Neural cell (in vitro differentiated cells): ENCODE measurements at regions not wholly inside any gene's neighbourhood (a gene's known extent, or its start where the extent isn't known, plus 50 kb on each side); places are given as distances from the start of the nearest gene placed in this dataset.

Source experiments
- H2AFZ ChIP-seq: fragments of 200-600, 300-800 bp; sonication (generic), shearing (Covaris generic); 2 replicates; pipeline ENCODE4 v1.6.0; 2014; ENCODE audit warnings: low read depth, mild to moderate bottlenecking, antibody characterized with exemption, low read length, moderate library complexity
- H3F3A ChIP-seq: fragments of 200-600 bp; shearing (Covaris generic); 2 replicates; pipeline ENCODE4 v1.6.1; 2016; ENCODE audit warnings: mild to moderate bottlenecking, moderate library complexity, mixed read lengths, antibody characterized with exemption, low read length; ENCODE audit not compliant: insufficient read depth, poor library complexity, severe bottlenecking
- H3K27ac ChIP-seq: fragments of 200-600, 300-800 bp; sonication (generic), shearing (Covaris generic); 2 replicates; pipeline ENCODE4 v1.5.1; 2014; ENCODE audit warnings: mild to moderate bottlenecking, low read length, moderate library complexity
- H3K27me3 ChIP-seq: fragments of 300-800, 200-600 bp; sonication (generic), shearing (Covaris generic); 2 replicates; pipeline ENCODE4 v1.6.0; 2014; ENCODE audit warnings: mild to moderate bottlenecking, low read depth, low read length, moderate library complexity; ENCODE audit not compliant: insufficient read depth
- H3K36me3 ChIP-seq: fragments of 300-800, 200-600 bp; sonication (generic), shearing (Covaris generic); 2 replicates; pipeline ENCODE4 v1.5.1; 2014; ENCODE audit warnings: mild to moderate bottlenecking, antibody characterized with exemption, low read length, moderate library complexity; ENCODE audit not compliant: insufficient read depth
- H3K4me2 ChIP-seq: fragments of 300-800, 200-600 bp; sonication (generic), shearing (Covaris generic); 2 replicates; pipeline ENCODE4 v1.6.0; 2014; ENCODE audit warnings: mild to moderate bottlenecking, low read length
- H3K4me3 ChIP-seq: fragments of 300-800, 200-600 bp; sonication (generic), shearing (Covaris generic); 2 replicates; pipeline ENCODE4 v1.5.1; 2014; ENCODE audit warnings: mild to moderate bottlenecking, low read length, moderate library complexity
- H3K79me2 ChIP-seq: fragments of 200-600 bp; shearing (Covaris generic); replicated peaks from 2 replicates; pipeline ENCODE4 v1.6.0; 2014; ENCODE audit warnings: mild to moderate bottlenecking, low read length, moderate library complexity; ENCODE audit not compliant: insufficient read depth
- H3K9ac ChIP-seq: fragments of 300-800, 200-600 bp; sonication (generic), shearing (Covaris generic); 2 replicates; pipeline ENCODE4 v1.6.1; 2016; ENCODE audit warnings: mild to moderate bottlenecking, low read length, mixed read lengths
- H3K9me2 ChIP-seq: fragments of 200-600 bp; shearing (Covaris generic); 2 replicates; pipeline ENCODE4 v1.6.1; 2016; ENCODE audit warnings: mild to moderate bottlenecking, low read length, mixed read lengths; ENCODE audit not compliant: insufficient read depth
- H3K9me3 ChIP-seq: fragments of 200-600, 300-800 bp; sonication (generic), shearing (Covaris generic); 2 replicates; pipeline ENCODE4 v1.6.1; 2016; ENCODE audit warnings: mild to moderate bottlenecking, mixed run types, low read length, moderate library complexity, mixed read lengths
- H4K20me1 ChIP-seq: fragments of 200-600 bp; shearing (Covaris generic); 2 replicates; pipeline ENCODE4 v1.6.1; 2016; ENCODE audit warnings: mild to moderate bottlenecking, mixed run types; ENCODE audit not compliant: insufficient read depth
- CTCF ChIP-seq: fragments of 450-650 bp; IDR thresholded peaks from 2 replicates; pipeline ENCODE4 v1.5.1; 2014; ENCODE audit warnings: antibody characterized with exemption, mild to moderate bottlenecking, moderate library complexity; ENCODE audit not compliant: poor library complexity, severe bottlenecking
- EP300 ChIP-seq: fragments of 450-650 bp; conservative IDR thresholded peaks from 2 replicates; pipeline ENCODE4 v1.6.1; 2014; ENCODE audit warnings: antibody characterized with exemption, mild to moderate bottlenecking, moderate library complexity; ENCODE audit not compliant: poor library complexity, severe bottlenecking
- EZH2 ChIP-seq: fragments of 200-600, 300-800 bp; shearing (Covaris generic), sonication (generic); IDR thresholded peaks from 2 replicates; pipeline ENCODE4 v1.6.1; 2014; ENCODE audit warnings: antibody characterized with exemption, low read length, borderline replicate concordance, mild to moderate bottlenecking; ENCODE audit not compliant: insufficient read depth, poor library complexity, severe bottlenecking
- MXI1 ChIP-seq: fragments of 450-650 bp; conservative IDR thresholded peaks from 2 replicates; pipeline ENCODE4 v1.6.1; 2014; ENCODE audit warnings: antibody characterized with exemption, mild to moderate bottlenecking; ENCODE audit not compliant: poor library complexity, severe bottlenecking
- POLR2AphosphoS5 ChIP-seq: IDR thresholded peaks from 2 replicates; pipeline ENCODE4 v1.6.1; 2012
- RAD21 ChIP-seq: fragments of 450-650 bp; conservative IDR thresholded peaks from 2 replicates; pipeline ENCODE4 v1.6.1; 2014; ENCODE audit warnings: antibody characterized with exemption, mild to moderate bottlenecking, moderate library complexity
- REST ChIP-seq: IDR thresholded peaks from 2 replicates; pipeline ENCODE4 v1.6.1; 2012; ENCODE audit warnings: borderline replicate concordance
- SMC3 ChIP-seq: fragments of 450-650 bp; conservative IDR thresholded peaks from 2 replicates; pipeline ENCODE4 v1.6.1; 2014; ENCODE audit warnings: antibody characterized with exemption, mild to moderate bottlenecking, moderate library complexity; ENCODE audit not compliant: poor library complexity
- TAF1 ChIP-seq: IDR thresholded peaks from 2 replicates; pipeline ENCODE4 v1.6.1; 2012; ENCODE audit warnings: low read depth

GRCh38 chr4:66633477-66633876 lies 911.8 kb downstream of the CENPC start:
- no peak overlapping the region for H2AFZ ChIP-seq
- H3K4me3 ChIP-seq = no peak overlapping the region
- H3K27me3 ChIP-seq = no peaks in the 10 kb centered on the region
- H3F3A ChIP-seq = no peaks in the 10 kb centered on the region
- H3K36me3 ChIP-seq = no peaks in the 10 kb centered on the region
- no peak overlapping the region for H3K27ac ChIP-seq
- no peaks in the 10 kb centered on the region for H3K79me2 ChIP-seq
- H3K9me2 ChIP-seq = no peaks in the 10 kb centered on the region
- no peak for TF ChIP-seq EZH2
- no peak for TF ChIP-seq TAF1
- TF ChIP-seq SMC3 = no peak
- no peak for TF ChIP-seq MXI1
- TF ChIP-seq RAD21 = no peak
- no peak for TF ChIP-seq CTCF
- no peak for TF ChIP-seq POLR2AphosphoS5
- TF ChIP-seq REST = no peak
- TF ChIP-seq EP300 = no peak
- no peaks in the 10 kb centered on the region for H4K20me1 ChIP-seq
- H3K9ac ChIP-seq = no peak overlapping the region
- no peaks in the 10 kb centered on the region for H3K9me3 ChIP-seq
- no peak overlapping the region for H3K4me2 ChIP-seq

GRCh38 chr4:66629927-66630326 lies 915.4 kb downstream of the CENPC start:
- H3K9ac ChIP-seq = no peak overlapping the region
- H3K36me3 ChIP-seq = no peaks in the 10 kb centered on the region
- no peak overlapping the region for H3K27ac ChIP-seq
- H3K4me3 ChIP-seq = no peak overlapping the region
- no peaks in the 10 kb centered on the region for H3F3A ChIP-seq
- H4K20me1 ChIP-seq = no peaks in the 10 kb centered on the region
- no peaks in the 10 kb centered on the region for H3K79me2 ChIP-seq
- no peak overlapping the region for H2AFZ ChIP-seq
- H3K4me2 ChIP-seq = no peak overlapping the region
- no peaks in the 10 kb centered on the region for H3K27me3 ChIP-seq
- H3K9me3 ChIP-seq = no peaks in the 10 kb centered on the region
- no peak for TF ChIP-seq SMC3
- TF ChIP-seq POLR2AphosphoS5 = no peak
- no peak for TF ChIP-seq CTCF
- TF ChIP-seq MXI1 = no peak
- TF ChIP-seq EZH2 = no peak
- TF ChIP-seq REST = no peak
- no peak for TF ChIP-seq RAD21
- TF ChIP-seq TAF1 = no peak
- TF ChIP-seq EP300 = no peak
- H3K9me2 ChIP-seq = no peaks in the 10 kb centered on the region
